ENCODE measurements at regions not wholly inside any gene's neighbourhood (a gene's known extent, or its start where the extent isn't known, plus 50 kb on each side); places are given as distances from the start of the nearest gene placed in this dataset.
"Not testable (repeated sequence)": the region's sequence is repeated elsewhere in the genome, so short reads cannot be mapped to it uniquely, and the experiment has no call there.

- DNase-seq: no peak
Measured at GRCh38 chr10:117750616-117751015, 208.1 kb downstream of the EMX2 start.

- no peak for DNase-seq
Measured at GRCh38 chr10:117751259-117751658, 208.7 kb downstream of the EMX2 start.

- DNase-seq: no peak
Measured at GRCh38 chr10:117752103-117752502, 209.6 kb downstream of the EMX2 start.

- DNase-seq: no peak
Measured at GRCh38 chr10:117754770-117755658, 212.5 kb downstream of the EMX2 start.

GRCh38 chr10:117755659-117756014 is 213.1 kb downstream of the EMX2 start:
- DNase-seq: no peak

- peak; percentile 50 for DNase-seq
Measured at GRCh38 chr10:117757086-117757720, 214.7 kb downstream of the EMX2 start.

- no peak for DNase-seq
Measured at GRCh38 chr10:117759266-117759665, 216.7 kb downstream of the EMX2 start.

GRCh38 chr10:117761695-117762094 is 219.1 kb downstream of the EMX2 start:
- no peak for DNase-seq

- no peak for DNase-seq
Measured at GRCh38 chr10:117762126-117762818, 219.7 kb downstream of the EMX2 start.

GRCh38 chr10:117762819-117763172 is 220.2 kb downstream of the EMX2 start:
- no peak for DNase-seq

- DNase-seq: no peak
Measured at GRCh38 chr10:117763528-117763927, 221.0 kb downstream of the EMX2 start.

- no peak for DNase-seq
Measured at GRCh38 chr10:117768333-117769042, 225.9 kb downstream of the EMX2 start.

GRCh38 chr10:117775526-117775925 is 233.0 kb downstream of the EMX2 start:
- no peak for DNase-seq

GRCh38 chr10:117777222-117777621 is 234.7 kb downstream of the EMX2 start:
- not testable (repeated sequence) for DNase-seq

- DNase-seq: no peak
Measured at GRCh38 chr10:117778241-117778640, 235.7 kb downstream of the EMX2 start.

- no peak for DNase-seq
Measured at GRCh38 chr10:117780411-117780810, 237.9 kb downstream of the EMX2 start.

GRCh38 chr10:117781216-117781831 is 238.8 kb downstream of the EMX2 start:
- no peak for DNase-seq

GRCh38 chr10:117782276-117782675 is 239.7 kb downstream of the EMX2 start:
- no peak for DNase-seq

- DNase-seq: no peak
Measured at GRCh38 chr10:117783698-117784395, 241.3 kb downstream of the EMX2 start.

- DNase-seq: no peak
Measured at GRCh38 chr10:117784776-117785175, 242.2 kb downstream of the EMX2 start.

- no peak for DNase-seq
Measured at GRCh38 chr10:117788911-117789310, 246.4 kb downstream of the EMX2 start.

- no peak for DNase-seq
Measured at GRCh38 chr10:117790179-117790578, 247.6 kb downstream of the EMX2 start.
